ENCODE measurements at regions not wholly inside any gene's neighbourhood (a gene's known extent, or its start where the extent isn't known, plus 50 kb on each side); places are given as distances from the start of the nearest gene placed in this dataset.

GRCh38 chr4:177706916-177707315 lies 264.7 kb upstream of the AGA start:
- intact Hi-C loops (cut with micrococcal nuclease; ENCODE audit: unreplicated experiment): no loop called here
- H3K9ac ChIP-seq (ENCODE audit: insufficient read depth, low read depth, low read length): no peak overlapping the region
- BruUV-seq (replicated peaks): no TSS peak

GRCh38 chr4:177713454-177713853 lies 271.2 kb upstream of the AGA start:
- BruUV-seq (replicated peaks): no TSS peak
- H3K36me3 ChIP-seq (replicated peaks in 1 of 2; ENCODE audit: control insufficient read depth in 1 of 2, insufficient read depth in 2 of 2, low read length in 2 of 2): no peaks in the 10 kb centered on the region
- H4K20me1 ChIP-seq (ENCODE audit: insufficient read depth, low read length): no peaks in the 10 kb centered on the region
- ChIA-PET CTCF (ENCODE audit: low intra/inter-chr PET ratio, low total read pairs) (no interaction called here), POLR2A (no interaction called here)
- no peak overlapping the region for H3K27ac ChIP-seq (ENCODE audit: extremely low read length, insufficient read depth, low read length)
- no peaks in the 10 kb centered on the region for H3K27me3 ChIP-seq (ENCODE audit: control insufficient read depth in 1 of 2, insufficient read depth in 2 of 2, low read length in 2 of 2)
- no peak for DNase-seq (ENCODE audit: low spot score)
- ATAC-seq: no peak
- H3K4me2 ChIP-seq (ENCODE audit: low read depth, low read length): no peak overlapping the region
- no peak overlapping the region for H2AFZ ChIP-seq (ENCODE audit: low read length)
- no peaks in the 10 kb centered on the region for H3K4me1 ChIP-seq (ENCODE audit: insufficient read depth, low read length)
- in situ Hi-C loops (cut with HindIII; ENCODE audit: extremely low pct_ligation_motif_present, low pct_unique_long_range_greater_than_20kb): no loop called here
- no peaks in the 10 kb centered on the region for H3K79me2 ChIP-seq (ENCODE audit: insufficient read depth, low read length)
- no peak for TF ChIP-seq ZNF205 (CRISPR knock-in tag; IDR thresholded peaks at IDR 0.05)
- TF ChIP-seq IKZF1 (IDR thresholded peaks at IDR 0.05): no peak
- no peak for TF ChIP-seq RXRB (CRISPR knock-in tag; IDR thresholded peaks at IDR 0.05; ENCODE audit: borderline replicate concordance)
- no peak for TF ChIP-seq ZNF12 (CRISPR knock-in tag; IDR thresholded peaks at IDR 0.05)
- no peak for TF ChIP-seq AKNA (CRISPR knock-in tag; IDR thresholded peaks at IDR 0.05; ENCODE audit: borderline replicate concordance)
- TF ChIP-seq JARID2 (CRISPR knock-in tag; IDR thresholded peaks at IDR 0.05; ENCODE audit: insufficient replicate concordance): no peak
- TF ChIP-seq FOXP4 (CRISPR knock-in tag; IDR thresholded peaks at IDR 0.05): no peak
- no peak overlapping the region for H3K4me3 ChIP-seq (replicated peaks in 1 of 3; ENCODE audit: insufficient read depth in 1 of 3, low read depth in 2 of 3, low read length in 3 of 3)
- WGBS (ENCODE audit: low lambda C conversion rate): 5% methylated on average over 3 of the region's 3 CpGs
- intact Hi-C loops (cut with micrococcal nuclease; ENCODE audit: unreplicated experiment): no loop called here
- FAIRE-seq: no peak
- H3K9ac ChIP-seq (ENCODE audit: insufficient read depth, low read depth, low read length): no peak overlapping the region
- no peaks in the 10 kb centered on the region for H3K9me3 ChIP-seq (ENCODE audit: low read length)

More at GRCh38 chr4:177706916-177707315, 264.7 kb upstream of the AGA start:
- in situ Hi-C loops (cut with HindIII; ENCODE audit: extremely low pct_ligation_motif_present, low pct_unique_long_range_greater_than_20kb): no loop called here
- no peaks in the 10 kb centered on the region for H3K9me3 ChIP-seq (ENCODE audit: low read length)
- no peaks in the 10 kb centered on the region for H3K36me3 ChIP-seq (replicated peaks in 1 of 2; ENCODE audit: control insufficient read depth in 1 of 2, insufficient read depth in 2 of 2, low read length in 2 of 2)
- FAIRE-seq: no peak
- TF ChIP-seq RFX5 (IDR thresholded peaks at IDR 0.05; ENCODE audit: low read depth, low read length): no peak
- H3K27ac ChIP-seq (ENCODE audit: extremely low read length, insufficient read depth, low read length): no peak overlapping the region
- no peak overlapping the region for H3K4me3 ChIP-seq (replicated peaks in 1 of 3; ENCODE audit: insufficient read depth in 1 of 3, low read depth in 2 of 3, low read length in 3 of 3)
- 26% methylated on average over 2 of the region's 2 CpGs for WGBS (ENCODE audit: low lambda C conversion rate)
- no peaks in the 10 kb centered on the region for H3K27me3 ChIP-seq (ENCODE audit: control insufficient read depth in 1 of 2, insufficient read depth in 2 of 2, low read length in 2 of 2)
- ChIA-PET POLR2A (no interaction called here), CTCF (ENCODE audit: low intra/inter-chr PET ratio, low total read pairs) (no interaction called here)
- H3K79me2 ChIP-seq (ENCODE audit: insufficient read depth, low read length): no peaks in the 10 kb centered on the region
- no peak for DNase-seq (ENCODE audit: low spot score)
- ATAC-seq: no peak
- H3K4me1 ChIP-seq (ENCODE audit: insufficient read depth, low read length): no peaks in the 10 kb centered on the region
- H3K4me2 ChIP-seq (ENCODE audit: low read depth, low read length): no peak overlapping the region
- no peaks in the 10 kb centered on the region for H4K20me1 ChIP-seq (ENCODE audit: insufficient read depth, low read length)
- H2AFZ ChIP-seq (ENCODE audit: low read length): no peak overlapping the region

Data from HepG2 (cell line).